ENCODE measurements at regions not wholly inside any gene's neighbourhood (a gene's known extent, or its start where the extent isn't known, plus 50 kb on each side); places are given as distances from the start of the nearest gene placed in this dataset.

DNA sequence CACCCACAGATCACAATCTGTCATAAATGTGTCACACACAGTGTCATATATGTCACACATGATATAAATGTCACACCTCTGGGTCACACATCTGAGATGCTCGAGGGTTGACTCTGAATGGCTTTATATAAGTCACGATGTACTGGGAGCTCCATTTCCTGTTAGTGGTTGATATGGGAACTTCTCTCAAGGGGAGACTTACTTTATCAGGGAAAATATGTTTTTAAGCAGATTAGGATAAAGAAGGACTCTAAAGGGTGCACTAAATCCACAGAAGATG lies 83.9 kb upstream of the MEF2A start:
- TF ChIP-seq, protein P1, sequence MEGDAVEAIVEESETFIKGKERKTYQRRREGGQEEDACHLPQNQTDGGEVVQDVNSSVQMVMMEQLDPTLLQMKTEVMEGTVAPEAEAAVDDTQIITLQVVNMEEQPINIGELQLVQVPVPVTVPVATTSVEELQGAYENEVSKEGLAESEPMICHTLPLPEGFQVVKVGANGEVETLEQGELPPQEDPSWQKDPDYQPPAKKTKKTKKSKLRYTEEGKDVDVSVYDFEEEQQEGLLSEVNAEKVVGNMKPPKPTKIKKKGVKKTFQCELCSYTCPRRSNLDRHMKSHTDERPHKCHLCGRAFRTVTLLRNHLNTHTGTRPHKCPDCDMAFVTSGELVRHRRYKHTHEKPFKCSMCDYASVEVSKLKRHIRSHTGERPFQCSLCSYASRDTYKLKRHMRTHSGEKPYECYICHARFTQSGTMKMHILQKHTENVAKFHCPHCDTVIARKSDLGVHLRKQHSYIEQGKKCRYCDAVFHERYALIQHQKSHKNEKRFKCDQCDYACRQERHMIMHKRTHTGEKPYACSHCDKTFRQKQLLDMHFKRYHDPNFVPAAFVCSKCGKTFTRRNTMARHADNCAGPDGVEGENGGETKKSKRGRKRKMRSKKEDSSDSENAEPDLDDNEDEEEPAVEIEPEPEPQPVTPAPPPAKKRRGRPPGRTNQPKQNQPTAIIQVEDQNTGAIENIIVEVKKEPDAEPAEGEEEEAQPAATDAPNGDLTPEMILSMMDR (IDR thresholded peaks at IDR 0.05), result no peak
- no peak for TF ChIP-seq POLR2AphosphoS5 (IDR thresholded peaks at IDR 0.05)
- TF ChIP-seq POLR2A (IDR thresholded peaks at IDR 0.05), result no peak
- no peak for TF ChIP-seq EP300 (IDR thresholded peaks at IDR 0.05)

Measured in stomach (tissue), 4 donors.